HFF-Myc (cell line): ENCODE measurements at regions not wholly inside any gene's neighbourhood (a gene's known extent, or its start where the extent isn't known, plus 50 kb on each side); places are given as distances from the start of the nearest gene placed in this dataset.

ENCODE experiments used
- DNase-seq: peaks from one replicate; pipeline ENCODE4 v3.0.0-alpha.2; 2011; ENCODE audit warnings: low read depth; ENCODE audit errors: extremely low read depth
- H3K4me3 ChIP-seq: replicated peaks from 2 replicates; pipeline ENCODE4 v1.5.1; 2011; ENCODE audit warnings: low read depth, mild to moderate bottlenecking, control low read depth, low read length
- CTCF ChIP-seq: IDR thresholded peaks from 2 replicates; pipeline ENCODE4 v1.5.1; 2012; ENCODE audit warnings: mild to moderate bottlenecking, low read depth, low read length, control low read depth; ENCODE audit errors: missing control alignments

- no peak for DNase-seq
- H3K4me3 ChIP-seq: no peak overlapping the region
- TF ChIP-seq CTCF: no peak
Observed at GRCh38 chr11:86891036-86891435, 64.2 kb downstream of the FZD4 start.

- TF ChIP-seq CTCF: no peak
- no peak for DNase-seq
- H3K4me3 ChIP-seq: no peak overlapping the region
Observed at GRCh38 chr11:86893235-86893634, 62.0 kb downstream of the FZD4 start.
